GM12891 (cell line): ENCODE measurements at regions not wholly inside any gene's neighbourhood (a gene's known extent, or its start where the extent isn't known, plus 50 kb on each side); places are given as distances from the start of the nearest gene placed in this dataset.

Experiments
- DNase-seq: peaks from one replicate; pipeline ENCODE4 v3.0.0; 2011; ENCODE audit warnings: low spot score; ENCODE audit not compliant: insufficient read length
- FAIRE-seq: peaks from 2 replicates; lab custom pipeline; 2011; peaks lifted over from hg19 to GRCh38; lab: Jason Lieb, UNC
- PAX5 ChIP-seq: IDR thresholded peaks from 2 replicates; pipeline ENCODE4 v1.6.1; 2011; ENCODE audit warnings: low read length, moderate library complexity, mild to moderate bottlenecking; ENCODE audit not compliant: insufficient read depth, severe bottlenecking
- POLR2A ChIP-seq: IDR thresholded peaks from 2 replicates; pipeline ENCODE4 v1.6.1; 2011; ENCODE audit warnings: low read depth, low read length, control low read depth
- POLR2AphosphoS5 ChIP-seq: IDR thresholded peaks from 2 replicates; pipeline ENCODE4 v1.6.1; 2011; ENCODE audit warnings: low read depth, low read length, control low read depth
- POU2F2 ChIP-seq: IDR thresholded peaks from 2 replicates; pipeline ENCODE4 v1.6.1; 2011; ENCODE audit warnings: low read depth, mild to moderate bottlenecking, control low read depth, low read length, moderate library complexity
- SPI1 ChIP-seq: IDR thresholded peaks from 2 replicates; pipeline ENCODE4 v1.6.1; 2011; ENCODE audit warnings: low read depth, low read length, control low read depth
- TAF1 ChIP-seq: IDR thresholded peaks from 2 replicates; pipeline ENCODE4 v1.6.1; 2011; ENCODE audit warnings: low read depth, low read length, control low read depth

DNA sequence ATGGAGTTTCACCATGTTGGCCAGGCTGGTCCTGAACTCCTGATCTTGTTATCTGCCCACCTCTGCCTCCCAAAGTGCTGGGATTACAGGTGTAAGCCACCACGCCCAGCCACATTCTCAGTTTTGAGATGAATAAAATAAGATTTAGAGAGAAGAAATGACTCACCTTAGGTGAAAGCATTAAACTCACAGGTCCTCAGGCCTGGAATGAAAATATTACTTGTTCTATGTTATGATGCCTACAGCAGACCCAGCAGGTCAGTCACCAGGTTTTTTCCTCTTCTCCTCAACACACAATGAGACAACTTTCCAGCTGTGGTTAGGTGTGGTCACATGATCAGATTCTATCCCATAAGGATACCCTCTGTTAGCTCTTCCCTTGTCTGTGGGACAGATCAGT, 150.3 kb downstream of the C16orf95 start:
- TF ChIP-seq POU2F2: no peak
- DNase-seq (no peak), FAIRE-seq (no peak)

DNA sequence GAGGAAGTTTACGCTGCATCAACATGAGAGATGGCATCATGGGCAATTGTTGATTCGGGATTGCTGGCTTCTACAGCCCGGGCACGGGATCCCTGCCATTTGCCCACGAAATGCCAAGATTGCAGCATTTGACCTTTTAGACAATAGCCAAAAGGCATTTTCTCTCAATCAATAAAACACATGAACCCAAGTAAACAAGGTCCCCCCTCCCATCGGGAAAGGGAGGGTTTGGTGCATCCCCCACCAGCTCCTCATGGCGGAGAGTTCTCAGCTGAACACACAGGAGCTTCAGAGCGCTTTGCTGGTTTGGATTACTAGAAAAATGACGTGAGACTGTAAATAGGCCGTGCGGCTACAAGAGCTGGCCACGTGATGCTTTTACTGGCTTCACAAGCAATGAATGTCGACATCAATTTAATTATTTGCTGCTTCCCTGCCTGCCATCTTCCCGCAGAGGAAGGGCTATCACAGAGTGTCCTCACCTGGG, 147.6 kb downstream of the C16orf95 start:
- no peak for FAIRE-seq
- no peak for DNase-seq
- TF ChIP-seq SPI1 (no peak), PAX5 (no peak), POU2F2 (no peak), POLR2AphosphoS5 (no peak), TAF1 (no peak), POLR2A (no peak)

DNA sequence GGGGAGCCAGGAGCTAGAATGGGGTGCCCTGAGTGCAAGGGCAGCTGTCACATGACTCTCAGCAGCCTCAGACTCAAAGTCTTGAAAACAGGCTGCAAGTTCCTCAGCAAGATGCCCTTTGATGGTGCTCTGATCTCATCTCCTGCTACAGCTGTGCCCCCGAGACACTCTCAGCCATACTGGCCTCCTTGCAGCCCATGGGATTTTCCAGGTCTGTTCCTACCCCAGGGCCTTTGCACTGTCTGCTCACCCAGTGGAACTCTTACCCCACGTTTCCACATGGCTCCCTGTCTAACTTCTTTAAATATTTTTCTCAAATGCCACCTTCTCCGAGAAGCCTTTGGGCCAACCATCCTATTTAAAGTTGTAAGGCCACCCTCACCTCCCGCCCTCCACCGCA, 146.9 kb downstream of the C16orf95 start:
- FAIRE-seq (no peak), DNase-seq (no peak)
- TF ChIP-seq POLR2AphosphoS5 (no peak), POLR2A (no peak), TAF1 (no peak), POU2F2 (no peak), PAX5 (no peak), SPI1 (no peak)

DNA sequence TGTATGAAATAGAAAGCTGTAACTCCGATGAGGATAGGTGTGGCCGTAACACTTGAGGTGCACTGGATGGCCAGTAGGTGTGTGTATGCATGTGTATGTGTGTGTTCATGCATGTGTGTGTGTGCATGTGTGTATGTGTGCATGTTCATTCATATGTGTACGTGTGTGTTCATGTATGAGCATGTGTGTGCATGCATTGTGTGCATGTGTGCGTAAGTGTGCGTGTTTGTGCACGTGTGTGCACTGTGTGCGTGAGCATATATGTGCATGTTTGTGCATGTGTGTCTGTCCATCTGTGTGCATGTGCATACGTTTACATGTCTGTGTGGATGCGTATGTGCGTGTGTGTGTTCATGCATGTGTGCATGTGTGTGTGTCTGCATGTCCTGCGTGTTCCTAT, 145.5 kb downstream of the C16orf95 start:
- TF ChIP-seq PAX5 (no peak), POU2F2 (no peak), TAF1 (no peak), POLR2A (no peak), POLR2AphosphoS5 (no peak), SPI1 (no peak)
- FAIRE-seq (peak; percentile 50), DNase-seq (no peak)

DNA sequence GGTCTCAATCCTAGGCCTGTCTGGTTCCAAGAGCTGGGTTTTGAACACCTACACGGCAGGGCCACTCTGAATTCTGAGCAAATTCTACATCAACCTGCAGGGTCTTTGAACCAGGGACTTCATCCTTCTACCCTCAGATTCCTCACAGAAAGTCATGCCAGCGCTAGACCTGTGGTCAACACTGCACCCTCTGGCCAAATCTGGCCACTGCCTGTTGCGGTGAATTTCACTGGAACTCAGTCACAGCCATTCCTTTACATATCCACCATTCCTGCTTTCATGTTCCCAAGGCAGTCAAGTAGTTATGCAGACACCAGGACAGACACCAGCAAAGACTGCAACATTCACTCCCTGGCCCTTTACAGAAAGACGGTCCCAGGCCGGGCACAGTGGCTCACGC, 144.6 kb downstream of the C16orf95 start:
- TF ChIP-seq POU2F2 (no peak), POLR2A (no peak), POLR2AphosphoS5 (no peak), TAF1 (no peak), SPI1 (no peak), PAX5 (no peak)
- DNase-seq (no peak), FAIRE-seq (no peak)

DNA sequence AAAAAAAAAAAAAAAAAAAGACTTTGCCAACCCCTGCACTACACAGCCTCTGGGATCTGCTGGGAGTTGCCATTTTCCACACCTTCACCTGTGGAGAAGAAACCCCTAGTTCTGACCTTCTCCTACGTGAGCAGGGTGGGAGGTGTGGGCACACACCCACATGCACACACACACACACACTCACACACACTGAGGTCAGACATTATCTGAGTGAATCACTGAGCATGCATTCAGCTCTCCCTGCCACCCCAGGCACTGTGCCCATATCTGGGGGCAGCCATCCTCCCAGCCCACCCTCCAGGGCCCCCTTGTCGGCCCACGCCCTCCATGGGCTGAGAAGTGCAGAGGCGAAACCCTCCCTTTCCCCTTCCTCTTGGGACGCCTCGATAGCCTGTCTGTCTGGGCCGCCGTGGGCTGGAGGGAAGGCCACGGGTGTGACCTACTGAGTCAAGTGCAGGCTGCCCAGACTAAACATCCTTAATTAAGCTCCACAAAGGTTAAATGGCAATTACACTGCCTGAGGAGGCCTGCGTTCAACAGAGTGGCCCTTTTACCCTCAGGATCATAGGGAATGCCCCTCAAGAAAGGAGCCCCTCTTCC, 143.8 kb downstream of the C16orf95 start:
- TF ChIP-seq POLR2A (no peak), POLR2AphosphoS5 (no peak)
- no peak for FAIRE-seq
- DNase-seq: no peak

DNA sequence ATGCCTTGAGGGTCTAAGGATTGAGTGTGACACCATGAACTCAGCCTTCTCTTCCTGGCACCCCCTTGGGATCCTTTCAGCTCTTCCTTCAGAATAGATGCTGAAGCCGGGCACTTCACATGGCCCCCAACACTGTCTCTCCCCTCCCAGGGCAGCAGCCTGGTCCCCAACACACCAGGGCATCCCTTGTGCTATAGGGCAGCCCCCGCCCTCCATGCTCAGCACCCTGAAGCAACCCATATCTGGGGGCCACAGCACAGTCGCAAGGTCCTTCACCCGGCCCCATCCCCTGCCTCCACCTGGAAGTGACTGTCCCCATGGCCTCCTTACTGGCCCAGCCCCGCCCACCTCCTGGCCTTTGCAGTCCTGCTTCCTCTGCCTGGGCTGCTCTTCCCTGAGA, 143.1 kb downstream of the C16orf95 start:
- no peak for DNase-seq
- TF ChIP-seq POLR2AphosphoS5: no peak
- no peak for TF ChIP-seq POLR2A
- FAIRE-seq: no peak

DNA sequence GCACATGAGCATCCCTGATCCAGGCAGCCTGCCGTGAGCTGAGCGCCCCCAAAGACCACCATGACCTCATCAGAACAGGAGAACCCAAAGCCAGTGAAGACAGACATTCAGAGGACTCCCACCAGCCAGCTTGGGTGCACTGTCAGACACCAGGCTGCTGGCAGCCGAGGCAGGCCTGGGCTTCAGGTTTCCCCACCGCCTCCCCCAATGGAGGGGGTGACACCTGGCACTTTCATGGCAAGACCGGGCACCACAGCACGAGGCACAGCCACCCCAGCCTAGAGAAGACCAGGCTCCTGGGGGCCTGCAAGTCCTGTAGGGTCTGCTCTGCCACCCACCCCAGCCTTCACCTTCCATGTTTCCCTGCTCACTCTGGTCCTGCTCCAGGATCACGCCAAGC, 140.5 kb downstream of the C16orf95 start:
- FAIRE-seq (no peak), DNase-seq (no peak)
- TF ChIP-seq PAX5: no peak

DNA sequence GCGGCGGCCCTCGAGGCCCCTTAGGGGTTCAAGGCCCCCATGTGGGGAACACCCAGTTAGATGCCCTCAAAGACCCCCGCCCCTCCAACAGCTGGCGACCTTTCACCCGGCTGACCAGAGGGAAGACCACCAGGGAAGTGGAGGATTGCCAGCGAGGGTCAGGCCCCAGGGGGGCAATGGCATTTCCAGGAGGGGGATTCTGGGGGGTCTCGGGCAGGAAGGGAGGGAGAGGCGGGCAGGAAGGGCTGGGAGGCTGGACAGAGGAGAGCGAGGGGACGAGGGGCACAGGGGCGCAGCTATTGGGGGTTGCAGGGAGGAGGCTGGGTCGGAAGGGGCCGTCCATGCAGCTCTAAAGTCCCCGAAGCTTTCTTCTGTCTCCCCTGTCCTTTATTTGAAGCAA, 139.5 kb downstream of the C16orf95 start:
- FAIRE-seq: no peak
- DNase-seq: no peak
- TF ChIP-seq POLR2A (no peak), SPI1 (no peak)

DNA sequence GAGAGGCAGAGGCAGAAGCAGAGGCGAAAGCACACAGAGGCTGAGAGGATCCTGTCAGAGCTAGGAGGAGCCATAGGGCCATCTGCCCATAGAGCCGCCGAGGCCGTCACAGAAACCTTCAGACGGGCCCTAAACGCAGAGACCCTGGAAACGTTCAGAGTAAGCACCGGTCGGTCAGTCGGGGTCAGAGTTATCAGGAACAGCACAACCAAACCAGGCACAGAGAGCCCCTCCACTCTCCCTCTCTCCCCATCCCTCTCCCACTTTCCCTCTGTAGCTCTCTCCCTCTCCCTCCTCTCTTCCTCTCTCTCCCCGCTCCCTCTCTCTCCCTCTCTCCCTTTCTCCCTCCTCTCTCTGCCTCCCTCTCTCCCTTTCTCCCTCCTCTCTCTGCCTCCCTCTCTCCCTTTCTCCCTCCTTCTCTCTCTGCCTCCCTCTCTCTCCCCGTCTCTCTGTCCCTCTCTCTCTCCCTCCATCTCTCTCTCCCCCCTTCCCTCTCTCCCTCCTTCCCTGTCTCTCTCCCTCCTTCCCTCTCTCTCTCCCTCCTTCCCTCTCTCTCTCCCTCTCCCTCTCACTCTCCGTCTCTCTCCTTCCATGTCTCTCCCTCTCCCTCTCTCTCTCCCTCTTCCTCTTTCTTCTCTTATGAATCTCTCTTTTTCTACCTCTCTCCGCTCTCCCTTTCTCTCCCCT, 138.9 kb downstream of the C16orf95 start:
- TF ChIP-seq POLR2AphosphoS5 (no peak), POU2F2 (no peak), SPI1 (no peak), TAF1 (no peak), PAX5 (no peak), POLR2A (no peak)
- DNase-seq (no peak), FAIRE-seq (no peak)

DNA sequence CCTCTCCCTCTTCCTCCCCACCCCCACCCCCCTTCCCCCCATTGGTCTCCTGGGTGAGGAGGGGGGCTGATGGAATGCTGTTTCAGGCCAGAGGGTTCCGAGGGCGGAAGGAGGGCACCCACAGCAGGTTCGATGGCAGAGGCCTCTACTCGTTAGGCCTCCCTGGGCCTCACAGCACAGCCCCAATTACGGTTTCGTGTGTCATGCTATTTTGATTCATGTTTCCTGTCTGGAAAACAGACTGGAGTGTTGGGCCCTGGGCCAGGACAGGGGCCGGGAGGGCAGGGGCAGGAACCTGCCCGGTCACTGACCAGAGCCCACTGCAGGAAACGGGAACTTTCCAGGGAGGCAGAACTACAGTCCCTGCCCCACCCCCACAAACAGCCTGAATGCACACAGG, 138.2 kb downstream of the C16orf95 start:
- DNase-seq (no peak), FAIRE-seq (no peak)

DNA sequence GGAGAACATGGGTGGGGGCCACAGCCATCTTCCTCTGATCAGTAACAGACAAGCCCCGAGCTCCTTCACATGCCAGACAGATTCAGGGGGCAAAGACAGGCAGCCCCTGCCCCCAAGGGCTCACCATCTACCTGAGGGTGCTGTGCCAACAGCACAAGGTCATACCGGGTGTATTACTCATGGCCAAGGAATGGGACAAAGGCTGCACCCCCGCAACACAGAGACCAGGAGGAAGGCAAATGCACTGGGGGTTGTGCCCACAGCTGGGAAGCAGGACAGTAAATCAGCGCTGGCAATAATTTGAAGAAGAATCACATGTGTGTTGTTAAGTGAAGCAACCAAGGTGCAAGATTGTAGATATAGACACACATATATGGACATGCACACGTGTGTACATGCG, 137.1 kb downstream of the C16orf95 start:
- no peak for DNase-seq
- no peak for TF ChIP-seq PAX5
- TF ChIP-seq POLR2A: no peak
- no peak for TF ChIP-seq SPI1
- TF ChIP-seq POU2F2: no peak
- TF ChIP-seq POLR2AphosphoS5: no peak
- TF ChIP-seq TAF1: no peak
- no peak for FAIRE-seq

More for the DNA sequence above, 138.2 kb downstream of the C16orf95 start:
- TF ChIP-seq TAF1 (no peak), POU2F2 (no peak), SPI1 (no peak), POLR2AphosphoS5 (no peak), POLR2A (no peak)
